ENCODE measurements at regions not wholly inside any gene's neighbourhood (a gene's known extent, or its start where the extent isn't known, plus 50 kb on each side); places are given as distances from the start of the nearest gene placed in this dataset.

GRCh38 chrX:104342065-104342464 is 87.3 kb upstream of the ESX1 start:
- POLR2A ChIA-PET: no interaction called here
- CTCF ChIA-PET: interaction anchor here (0.6 to 1.5 kb wide), 3 partner anchors 9 to 52 kb away, joined by 3 to 4 read pairs (median 4); no protein-coding TSS in a partner anchor
- TF ChIP-seq ELF4 (IDR thresholded peaks at IDR 0.05) (no peak), CTBP1 (IDR thresholded peaks at IDR 0.05; ENCODE audit: borderline replicate concordance) (no peak), LEF1 (IDR thresholded peaks at IDR 0.05; ENCODE audit: borderline replicate concordance) (no peak), SP1 (IDR thresholded peaks at IDR 0.05) (no peak), HDGF (IDR thresholded peaks at IDR 0.05; ENCODE audit: borderline replicate concordance) (no peak), ZNF384 (IDR thresholded peaks at IDR 0.05) (no peak), NFRKB (IDR thresholded peaks at IDR 0.05) (no peak), L3MBTL2 (conservative IDR thresholded peaks at IDR 0.05) (no peak), SUZ12 (IDR thresholded peaks at IDR 0.05) (no peak)
- DNase-seq (ENCODE audit: extremely low spot score): no peak

- ChIA-PET POLR2A (no interaction called here), CTCF (no interaction called here)
- DNase-seq (ENCODE audit: extremely low spot score): no peak
- TF ChIP-seq FOXA1 (IDR thresholded peaks at IDR 0.05): no peak
- TF ChIP-seq FOXM1 (IDR thresholded peaks at IDR 0.05; ENCODE audit: borderline replicate concordance): no peak
- TF ChIP-seq SP1 (IDR thresholded peaks at IDR 0.05): no peak
- no peak for TF ChIP-seq ELF4 (IDR thresholded peaks at IDR 0.05)
- no peak for TF ChIP-seq CTBP1 (IDR thresholded peaks at IDR 0.05; ENCODE audit: borderline replicate concordance)
- no peak for TF ChIP-seq LEF1 (IDR thresholded peaks at IDR 0.05; ENCODE audit: borderline replicate concordance)
- no peak for TF ChIP-seq PKNOX1 (IDR thresholded peaks at IDR 0.05)
- no peak for TF ChIP-seq BHLHE40 (IDR thresholded peaks at IDR 0.05; ENCODE audit: borderline replicate concordance)
- no peak for TF ChIP-seq FOXK2 (IDR thresholded peaks at IDR 0.05)
- no peak for TF ChIP-seq L3MBTL2 (conservative IDR thresholded peaks at IDR 0.05)
Measured at GRCh38 chrX:104335756-104336155, 81.0 kb upstream of the ESX1 start.

GRCh38 chrX:104334971-104335370 is 80.2 kb upstream of the ESX1 start:
- ChIA-PET CTCF (no interaction called here), POLR2A (no interaction called here)
- DNase-seq (ENCODE audit: extremely low spot score): no peak
- no peak for TF ChIP-seq FOXA1 (IDR thresholded peaks at IDR 0.05)
- no peak for TF ChIP-seq BHLHE40 (IDR thresholded peaks at IDR 0.05; ENCODE audit: borderline replicate concordance)
- no peak for TF ChIP-seq CTBP1 (IDR thresholded peaks at IDR 0.05; ENCODE audit: borderline replicate concordance)
- no peak for TF ChIP-seq ARNT (IDR thresholded peaks at IDR 0.05)
- TF ChIP-seq TARDBP (IDR thresholded peaks at IDR 0.05): no peak
- TF ChIP-seq LEF1 (IDR thresholded peaks at IDR 0.05; ENCODE audit: borderline replicate concordance): no peak

GRCh38 chrX:104330966-104331365 is 76.2 kb upstream of the ESX1 start:
- POLR2A ChIA-PET: no interaction called here
- TF ChIP-seq ZNF384 (IDR thresholded peaks at IDR 0.05): no peak
- TF ChIP-seq CTBP1 (IDR thresholded peaks at IDR 0.05; ENCODE audit: borderline replicate concordance): no peak
- TF ChIP-seq HDGF (IDR thresholded peaks at IDR 0.05; ENCODE audit: borderline replicate concordance): no peak
- no peak for TF ChIP-seq NFRKB (IDR thresholded peaks at IDR 0.05)
- no peak for TF ChIP-seq TARDBP (IDR thresholded peaks at IDR 0.05)
- TF ChIP-seq FOXK2 (IDR thresholded peaks at IDR 0.05): no peak
- TF ChIP-seq LEF1 (IDR thresholded peaks at IDR 0.05; ENCODE audit: borderline replicate concordance): no peak
- TF ChIP-seq ELF4 (IDR thresholded peaks at IDR 0.05): no peak
- CTCF ChIA-PET: no interaction called here
- DNase-seq (ENCODE audit: extremely low spot score): no peak

GRCh38 chrX:104329731-104330130 is 75.0 kb upstream of the ESX1 start:
- TF ChIP-seq SP1 (IDR thresholded peaks at IDR 0.05) (no peak), SUZ12 (IDR thresholded peaks at IDR 0.05) (no peak), ARNT (IDR thresholded peaks at IDR 0.05) (no peak), L3MBTL2 (conservative IDR thresholded peaks at IDR 0.05) (no peak), TARDBP (IDR thresholded peaks at IDR 0.05) (no peak), FOXA1 (IDR thresholded peaks at IDR 0.05) (no peak), FOXK2 (IDR thresholded peaks at IDR 0.05) (no peak), BHLHE40 (IDR thresholded peaks at IDR 0.05; ENCODE audit: borderline replicate concordance) (no peak), FOXM1 (IDR thresholded peaks at IDR 0.05; ENCODE audit: borderline replicate concordance) (no peak), LEF1 (IDR thresholded peaks at IDR 0.05; ENCODE audit: borderline replicate concordance) (no peak), ZNF384 (IDR thresholded peaks at IDR 0.05) (no peak), PKNOX1 (IDR thresholded peaks at IDR 0.05) (no peak), CTBP1 (IDR thresholded peaks at IDR 0.05; ENCODE audit: borderline replicate concordance) (no peak), NFRKB (IDR thresholded peaks at IDR 0.05) (no peak), ELF4 (IDR thresholded peaks at IDR 0.05) (no peak), HDGF (IDR thresholded peaks at IDR 0.05; ENCODE audit: borderline replicate concordance) (no peak)
- no peak for DNase-seq (ENCODE audit: extremely low spot score)
- CTCF ChIA-PET: no interaction called here
- POLR2A ChIA-PET: no interaction called here

GRCh38 chrX:104325213-104325585 is 70.5 kb upstream of the ESX1 start:
- no peak for DNase-seq (ENCODE audit: extremely low spot score)
- CTCF ChIA-PET: no interaction called here
- POLR2A ChIA-PET: no interaction called here
- TF ChIP-seq TARDBP (IDR thresholded peaks at IDR 0.05) (no peak), ZNF384 (IDR thresholded peaks at IDR 0.05) (no peak), PKNOX1 (IDR thresholded peaks at IDR 0.05) (no peak), FOXK2 (IDR thresholded peaks at IDR 0.05) (no peak), CTBP1 (IDR thresholded peaks at IDR 0.05; ENCODE audit: borderline replicate concordance) (no peak), L3MBTL2 (conservative IDR thresholded peaks at IDR 0.05) (no peak), NFRKB (IDR thresholded peaks at IDR 0.05) (no peak), BHLHE40 (IDR thresholded peaks at IDR 0.05; ENCODE audit: borderline replicate concordance) (no peak), ARNT (IDR thresholded peaks at IDR 0.05) (no peak), LEF1 (IDR thresholded peaks at IDR 0.05; ENCODE audit: borderline replicate concordance) (no peak), HDGF (IDR thresholded peaks at IDR 0.05; ENCODE audit: borderline replicate concordance) (no peak), FOXA1 (IDR thresholded peaks at IDR 0.05) (no peak), SP1 (IDR thresholded peaks at IDR 0.05) (no peak), ELF4 (IDR thresholded peaks at IDR 0.05) (no peak), SUZ12 (IDR thresholded peaks at IDR 0.05) (no peak), FOXM1 (IDR thresholded peaks at IDR 0.05; ENCODE audit: borderline replicate concordance) (no peak)

Data from HEK293T (cell line).